ENCODE measurements at regions not wholly inside any gene's neighbourhood (a gene's known extent, or its start where the extent isn't known, plus 50 kb on each side); places are given as distances from the start of the nearest gene placed in this dataset.

- no peak for TF ChIP-seq CTCF (IDR thresholded peaks at IDR 0.05)
- no peak for TF ChIP-seq EP300 (IDR thresholded peaks at IDR 0.05)
- TF ChIP-seq POLR2A (IDR thresholded peaks at IDR 0.05) = no peak
These were observed 361.2 kb downstream of the NPR3 start for GRCh38 chr5:33072296-33072695.

Measured in suprapubic skin (tissue), 3 donors.